ENCODE measurements at regions not wholly inside any gene's neighbourhood (a gene's known extent, or its start where the extent isn't known, plus 50 kb on each side); places are given as distances from the start of the nearest gene placed in this dataset.

- Histone ChIP-seq H3K36me3 (ENCODE audit: insufficient read depth, low read length) (no peaks in the 10 kb centered on the region), H3K4me3 (ENCODE audit: low read length) (no peak overlapping the region), H3K9me3 (ENCODE audit: low read length) (no peaks in the 10 kb centered on the region), H3K4me2 (ENCODE audit: low read length) (no peak overlapping the region), H3K79me2 (replicated peaks; ENCODE audit: insufficient read depth, low read length) (no peaks in the 10 kb centered on the region), H4K20me1 (ENCODE audit: insufficient read depth) (no peaks in the 10 kb centered on the region), H2AFZ (ENCODE audit: low read depth, low read length) (no peak overlapping the region), H3K27ac (ENCODE audit: low read length) (no peak overlapping the region), H3F3A (ENCODE audit: insufficient read depth, low read length, poor library complexity, severe bottlenecking) (no peaks in the 10 kb centered on the region), H3K9me2 (ENCODE audit: insufficient read depth, low read length) (no peaks in the 10 kb centered on the region), H3K27me3 (ENCODE audit: insufficient read depth, low read depth, low read length) (no peaks in the 10 kb centered on the region), H3K9ac (ENCODE audit: low read length) (no peak overlapping the region)
- TF ChIP-seq EZH2 (IDR thresholded peaks at IDR 0.05; ENCODE audit: borderline replicate concordance, insufficient read depth, low read length, poor library complexity, severe bottlenecking) (no peak), EP300 (conservative IDR thresholded peaks at IDR 0.05; ENCODE audit: poor library complexity, severe bottlenecking) (no peak), POLR2AphosphoS5 (IDR thresholded peaks at IDR 0.05) (no peak), MXI1 (conservative IDR thresholded peaks at IDR 0.05; ENCODE audit: poor library complexity, severe bottlenecking) (no peak), CTCF (IDR thresholded peaks at IDR 0.05; ENCODE audit: poor library complexity, severe bottlenecking) (no peak), RAD21 (conservative IDR thresholded peaks at IDR 0.05) (no peak), REST (IDR thresholded peaks at IDR 0.05; ENCODE audit: borderline replicate concordance) (no peak)
Observed at GRCh38 chr12:87253157-87253556, 776.0 kb downstream of the C12orf50 start.

- no peaks in the 10 kb centered on the region for H3F3A ChIP-seq (ENCODE audit: insufficient read depth, low read length, poor library complexity, severe bottlenecking)
- no peaks in the 10 kb centered on the region for H3K9me2 ChIP-seq (ENCODE audit: insufficient read depth, low read length)
- H3K4me2 ChIP-seq (ENCODE audit: low read length): no peak overlapping the region
- no peaks in the 10 kb centered on the region for H3K36me3 ChIP-seq (ENCODE audit: insufficient read depth, low read length)
- no peak overlapping the region for H2AFZ ChIP-seq (ENCODE audit: low read depth, low read length)
- H3K27ac ChIP-seq (ENCODE audit: low read length): no peak overlapping the region
- H3K79me2 ChIP-seq (replicated peaks; ENCODE audit: insufficient read depth, low read length): no peaks in the 10 kb centered on the region
- no peak for TF ChIP-seq POLR2AphosphoS5 (IDR thresholded peaks at IDR 0.05)
- TF ChIP-seq RAD21 (conservative IDR thresholded peaks at IDR 0.05): no peak
- no peak for TF ChIP-seq REST (IDR thresholded peaks at IDR 0.05; ENCODE audit: borderline replicate concordance)
- no peak for TF ChIP-seq EZH2 (IDR thresholded peaks at IDR 0.05; ENCODE audit: borderline replicate concordance, insufficient read depth, low read length, poor library complexity, severe bottlenecking)
- TF ChIP-seq TAF1 (IDR thresholded peaks at IDR 0.05; ENCODE audit: low read depth): no peak
- TF ChIP-seq CTCF (IDR thresholded peaks at IDR 0.05; ENCODE audit: poor library complexity, severe bottlenecking): no peak
- TF ChIP-seq MXI1 (conservative IDR thresholded peaks at IDR 0.05; ENCODE audit: poor library complexity, severe bottlenecking): no peak
- TF ChIP-seq SMC3 (conservative IDR thresholded peaks at IDR 0.05; ENCODE audit: poor library complexity): no peak
- no peak overlapping the region for H3K4me3 ChIP-seq (ENCODE audit: low read length)
- H4K20me1 ChIP-seq (ENCODE audit: insufficient read depth): no peaks in the 10 kb centered on the region
- no peaks in the 10 kb centered on the region for H3K27me3 ChIP-seq (ENCODE audit: insufficient read depth, low read depth, low read length)
- H3K9ac ChIP-seq (ENCODE audit: low read length): no peak overlapping the region
- H3K9me3 ChIP-seq (ENCODE audit: low read length): no peaks in the 10 kb centered on the region
Observed at GRCh38 chr12:87246726-87247125, 782.5 kb downstream of the C12orf50 start.

Data from neural cell (in vitro differentiated cells).